ENCODE measurements at regions not wholly inside any gene's neighbourhood (a gene's known extent, or its start where the extent isn't known, plus 50 kb on each side); places are given as distances from the start of the nearest gene placed in this dataset.

GRCh38 chr10:77715536-77715935, 77.9 kb upstream of the KCNMA1 start:
- TF ChIP-seq, protein P1, sequence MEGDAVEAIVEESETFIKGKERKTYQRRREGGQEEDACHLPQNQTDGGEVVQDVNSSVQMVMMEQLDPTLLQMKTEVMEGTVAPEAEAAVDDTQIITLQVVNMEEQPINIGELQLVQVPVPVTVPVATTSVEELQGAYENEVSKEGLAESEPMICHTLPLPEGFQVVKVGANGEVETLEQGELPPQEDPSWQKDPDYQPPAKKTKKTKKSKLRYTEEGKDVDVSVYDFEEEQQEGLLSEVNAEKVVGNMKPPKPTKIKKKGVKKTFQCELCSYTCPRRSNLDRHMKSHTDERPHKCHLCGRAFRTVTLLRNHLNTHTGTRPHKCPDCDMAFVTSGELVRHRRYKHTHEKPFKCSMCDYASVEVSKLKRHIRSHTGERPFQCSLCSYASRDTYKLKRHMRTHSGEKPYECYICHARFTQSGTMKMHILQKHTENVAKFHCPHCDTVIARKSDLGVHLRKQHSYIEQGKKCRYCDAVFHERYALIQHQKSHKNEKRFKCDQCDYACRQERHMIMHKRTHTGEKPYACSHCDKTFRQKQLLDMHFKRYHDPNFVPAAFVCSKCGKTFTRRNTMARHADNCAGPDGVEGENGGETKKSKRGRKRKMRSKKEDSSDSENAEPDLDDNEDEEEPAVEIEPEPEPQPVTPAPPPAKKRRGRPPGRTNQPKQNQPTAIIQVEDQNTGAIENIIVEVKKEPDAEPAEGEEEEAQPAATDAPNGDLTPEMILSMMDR (conservative IDR thresholded peaks at IDR 0.05; ENCODE audit: low read depth, low read length): no peak
- H3K4me3 ChIP-seq (ENCODE audit: low read depth, low read length): no peak overlapping the region
- no peak for DNase-seq (ENCODE audit: low read depth)

GRCh38 chr10:77715088-77715487, 77.5 kb upstream of the KCNMA1 start:
- no peak for DNase-seq (ENCODE audit: low read depth)
- TF ChIP-seq, protein P1 (conservative IDR thresholded peaks at IDR 0.05; ENCODE audit: low read depth, low read length): no peak
- H3K4me3 ChIP-seq (ENCODE audit: low read depth, low read length): no peak overlapping the region

DNA sequence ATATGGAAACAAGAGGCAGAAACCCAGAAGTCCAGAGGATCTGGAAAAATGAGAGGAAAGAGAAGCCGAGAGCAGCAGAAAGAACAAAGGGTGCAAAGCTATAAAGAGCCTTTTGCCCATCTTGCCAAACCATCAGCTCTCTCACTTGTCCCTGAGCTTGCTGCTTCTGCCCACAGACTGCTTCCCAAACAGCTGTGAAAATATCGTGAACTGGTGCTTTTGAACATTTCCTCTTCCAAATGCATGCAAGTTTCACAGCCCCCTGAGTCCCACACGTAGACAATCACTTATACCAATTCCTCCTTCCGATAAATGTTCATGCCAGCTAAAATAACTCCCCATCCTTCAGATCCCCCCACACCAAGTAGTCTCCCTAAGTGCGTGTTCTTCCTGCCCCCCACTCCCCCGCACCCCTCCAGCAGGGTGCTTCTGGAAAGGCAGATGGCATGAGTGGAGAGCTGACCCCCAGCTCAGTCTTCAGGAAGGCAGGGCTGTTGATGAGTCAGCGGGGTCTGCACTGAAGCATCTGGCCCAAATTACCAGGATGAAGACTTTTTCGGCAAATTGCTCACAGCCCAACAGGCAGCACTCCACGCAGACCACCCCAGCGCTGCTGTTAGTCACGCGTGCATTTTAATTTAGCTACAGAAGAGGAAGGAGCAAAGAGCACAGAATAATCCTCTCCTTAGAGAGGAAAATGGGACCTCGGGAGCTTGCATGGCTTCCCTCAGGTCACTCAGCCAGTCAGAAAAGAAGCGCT, 76.1 kb upstream of the KCNMA1 start:
- no peak overlapping the region for H3K4me3 ChIP-seq (ENCODE audit: low read depth, low read length)
- no peak for DNase-seq (ENCODE audit: low read depth)
- TF ChIP-seq, protein P1 (conservative IDR thresholded peaks at IDR 0.05; ENCODE audit: low read depth, low read length): no peak

DNA sequence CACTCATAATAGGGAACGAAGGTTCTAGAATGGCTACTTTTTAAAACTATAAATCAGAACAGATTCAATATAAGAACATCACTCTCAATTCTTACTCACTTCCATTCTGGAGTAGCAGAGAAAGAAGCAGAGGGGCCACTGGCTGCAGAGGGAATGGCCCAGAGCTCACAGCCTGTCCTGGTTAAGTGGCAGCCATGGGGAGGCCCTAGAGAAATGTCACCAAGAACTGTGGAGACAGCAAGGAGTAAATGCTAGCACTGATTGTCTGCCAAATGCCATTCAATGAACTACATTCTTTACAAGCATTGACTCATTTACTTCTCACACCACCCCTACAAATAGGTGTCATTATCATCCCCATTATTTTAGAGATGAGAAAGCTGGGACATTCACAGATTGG, 74.6 kb upstream of the KCNMA1 start:
- no peak for DNase-seq (ENCODE audit: low read depth)
- no peak overlapping the region for H3K4me3 ChIP-seq (ENCODE audit: low read depth, low read length)
- TF ChIP-seq, protein P1 (conservative IDR thresholded peaks at IDR 0.05; ENCODE audit: low read depth, low read length): no peak

GRCh38 chr10:77711683-77712049, 74.1 kb upstream of the KCNMA1 start:
- H3K4me3 ChIP-seq (ENCODE audit: low read depth, low read length): no peak overlapping the region
- TF ChIP-seq, protein P1 (conservative IDR thresholded peaks at IDR 0.05; ENCODE audit: low read depth, low read length): no peak

GRCh38 chr10:77710759-77711682, 73.4 kb upstream of the KCNMA1 start:
- TF ChIP-seq, protein P1 (conservative IDR thresholded peaks at IDR 0.05; ENCODE audit: low read depth, low read length): peak; percentile 85
- H3K4me3 ChIP-seq (ENCODE audit: low read depth, low read length): peak overlapping the region; percentile 59
- peak; percentile 67 for DNase-seq (ENCODE audit: low read depth)

More at GRCh38 chr10:77711683-77712049, 74.1 kb upstream of the KCNMA1 start:
- DNase-seq (ENCODE audit: low read depth): no peak
